ENCODE measurements at regions not wholly inside any gene's neighbourhood (a gene's known extent, or its start where the extent isn't known, plus 50 kb on each side); places are given as distances from the start of the nearest gene placed in this dataset.

DNA sequence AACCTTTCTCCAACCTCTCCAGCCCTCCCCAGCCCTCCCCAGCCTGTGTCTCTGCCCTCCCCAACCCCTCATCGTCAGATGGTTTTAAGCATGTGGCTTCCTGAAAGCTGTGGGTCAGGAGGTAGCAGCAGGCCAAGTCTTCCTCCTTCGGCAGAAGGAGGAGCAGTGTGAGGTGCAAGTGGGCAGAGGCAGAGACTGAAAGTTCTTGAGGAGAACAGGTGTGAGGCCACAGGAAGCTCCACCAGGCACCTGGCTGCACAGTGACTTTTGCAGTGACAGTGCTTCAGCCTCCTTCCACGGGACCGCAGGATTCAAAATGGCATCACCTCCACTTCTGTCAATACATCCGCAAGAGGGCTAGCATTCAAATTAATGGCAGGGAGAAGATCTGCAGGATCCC lies 203.9 kb upstream of the LEF1 start:
- Histone ChIP-seq H4K20me1 (ENCODE audit: insufficient read depth) (no peaks in the 10 kb centered on the region), H3K27ac (peak overlapping the region; percentile 26; the same call in 1 of the 2 replicates), H3K9ac (no peak overlapping the region), H3K4me2 (peak overlapping the region; percentile 81), H3K4me3 (IDR thresholded peaks at IDR 0.05; ENCODE audit: insufficient read depth, low read depth, low read length) (no peak overlapping the region), H3K36me3 (ENCODE audit: insufficient read depth) (no peaks in the 10 kb centered on the region), H3K79me2 (ENCODE audit: insufficient read depth, low read depth) (no peaks in the 10 kb centered on the region), H3K27me3 (ENCODE audit: insufficient read depth, low read depth) (no peaks in the 10 kb centered on the region), H2AFZ (ENCODE audit: low read depth) (peak overlapping the region; percentile 40; the same call in 1 of the 2 replicates), H3K4me1 (ENCODE audit: low read depth, poor library complexity, severe bottlenecking) (peaks cover 59% of the 10 kb centered on the region)
- TF ChIP-seq CTCF (conservative IDR thresholded peaks at IDR 0.05; ENCODE audit: low read depth, low read length): no peak

GRCh38 chr4:108371282-108371681 lies 202.6 kb upstream of the LEF1 start:
- Histone ChIP-seq H3K4me2 (peak overlapping the region; percentile 81), H3K36me3 (ENCODE audit: insufficient read depth) (no peaks in the 10 kb centered on the region), H3K4me1 (ENCODE audit: low read depth, poor library complexity, severe bottlenecking) (peaks cover 59% of the 10 kb centered on the region), H2AFZ (ENCODE audit: low read depth) (no peak overlapping the region; the same call in 1 of the 2 replicates), H3K79me2 (ENCODE audit: insufficient read depth, low read depth) (no peaks in the 10 kb centered on the region), H4K20me1 (ENCODE audit: insufficient read depth) (no peaks in the 10 kb centered on the region), H3K4me3 (IDR thresholded peaks at IDR 0.05; ENCODE audit: insufficient read depth, low read depth, low read length) (no peak overlapping the region), H3K27me3 (ENCODE audit: insufficient read depth, low read depth) (no peaks in the 10 kb centered on the region), H3K27ac (no peak overlapping the region; the same call in 1 of the 2 replicates), H3K9ac (no peak overlapping the region)
- no peak for TF ChIP-seq CTCF (conservative IDR thresholded peaks at IDR 0.05; ENCODE audit: low read depth, low read length)

GRCh38 chr4:108370291-108371141 lies 201.8 kb upstream of the LEF1 start:
- Histone ChIP-seq H3K9ac (peak overlapping the region; percentile 74), H3K27me3 (ENCODE audit: insufficient read depth, low read depth) (no peaks in the 10 kb centered on the region)
- no peak for TF ChIP-seq CTCF (conservative IDR thresholded peaks at IDR 0.05; ENCODE audit: low read depth, low read length)

GRCh38 chr4:108369035-108369655 lies 200.4 kb upstream of the LEF1 start:
- Histone ChIP-seq H4K20me1 (ENCODE audit: insufficient read depth) (no peaks in the 10 kb centered on the region), H3K4me2 (peak overlapping the region; percentile 81), H3K27me3 (ENCODE audit: insufficient read depth, low read depth) (no peaks in the 10 kb centered on the region), H3K79me2 (ENCODE audit: insufficient read depth, low read depth) (no peaks in the 10 kb centered on the region), H3K27ac (peak overlapping the region; percentile 81), H3K4me1 (ENCODE audit: low read depth, poor library complexity, severe bottlenecking) (peaks cover 59% of the 10 kb centered on the region), H3K4me3 (IDR thresholded peaks at IDR 0.05; ENCODE audit: insufficient read depth, low read depth, low read length) (no peak overlapping the region), H2AFZ (ENCODE audit: low read depth) (peak overlapping the region; percentile 60; the same call in 1 of the 2 replicates), H3K36me3 (ENCODE audit: insufficient read depth) (no peaks in the 10 kb centered on the region), H3K9ac (no peak overlapping the region)
- TF ChIP-seq CTCF (conservative IDR thresholded peaks at IDR 0.05; ENCODE audit: low read depth, low read length): no peak

More at GRCh38 chr4:108370291-108371141, 201.8 kb upstream of the LEF1 start:
- peaks cover 59% of the 10 kb centered on the region for H3K4me1 ChIP-seq (ENCODE audit: low read depth, poor library complexity, severe bottlenecking)
- no peaks in the 10 kb centered on the region for H3K36me3 ChIP-seq (ENCODE audit: insufficient read depth)
- peak overlapping the region; percentile 60 for H2AFZ ChIP-seq (ENCODE audit: low read depth)
- peak overlapping the region; percentile 81 for H3K4me2 ChIP-seq
- H3K4me3 ChIP-seq (IDR thresholded peaks at IDR 0.05; ENCODE audit: insufficient read depth, low read depth, low read length): no peak overlapping the region
- H4K20me1 ChIP-seq (ENCODE audit: insufficient read depth): no peaks in the 10 kb centered on the region
- peak overlapping the region; percentile 81 for H3K27ac ChIP-seq
- H3K79me2 ChIP-seq (ENCODE audit: insufficient read depth, low read depth): no peaks in the 10 kb centered on the region
